Keratinocyte (primary cell): ENCODE measurements at regions not wholly inside any gene's neighbourhood (a gene's known extent, or its start where the extent isn't known, plus 50 kb on each side); places are given as distances from the start of the nearest gene placed in this dataset.

Experiments
- EZH2 ChIP-seq: IDR thresholded peaks from one replicate; pipeline ENCODE4 v1.6.1; 2012; ENCODE audit warnings: inconsistent platforms, mild to moderate bottlenecking, low read length, moderate library complexity
- TF ChIP-seq, protein P1 (sequence below), 3 experiments: IDR thresholded peaks in 1 of 3; conservative IDR thresholded peaks in 1 of 3; optimal IDR thresholded peaks in 1 of 3; 2 replicates in 2 of 3; 3 replicates in 1 of 3; pipeline versions ENCODE3 to v1.5.1; 2011; ENCODE audit warnings: low read length in 3 of 3, mild to moderate bottlenecking in 3 of 3, moderate library complexity in 2 of 3, control low read depth in 1 of 3, inconsistent platforms in 1 of 3; ENCODE audit not compliant: insufficient read depth in 2 of 3; ENCODE audit errors: extremely low read depth in 1 of 3

DNA sequence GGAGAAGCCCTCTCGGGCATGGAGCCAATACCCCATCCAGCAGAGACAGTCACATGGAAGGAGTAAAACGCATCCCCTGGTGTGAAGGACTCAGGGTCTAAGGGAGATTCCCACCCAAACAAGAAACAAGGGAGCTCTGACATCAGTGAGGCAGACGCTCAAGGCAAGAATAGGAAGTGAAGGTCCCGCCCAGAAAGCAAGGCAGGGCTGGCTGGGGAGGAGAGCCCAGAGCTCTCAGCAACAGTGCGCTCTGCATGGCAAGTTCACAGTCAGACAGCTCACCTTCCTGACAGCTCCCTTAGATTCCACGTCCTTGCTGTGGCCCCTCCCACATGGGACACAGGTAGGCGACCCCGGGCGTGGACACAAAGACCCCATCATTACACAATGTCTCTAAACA is 85.6 kb downstream of the TTLL2 start:
- TF ChIP-seq, protein P1, sequence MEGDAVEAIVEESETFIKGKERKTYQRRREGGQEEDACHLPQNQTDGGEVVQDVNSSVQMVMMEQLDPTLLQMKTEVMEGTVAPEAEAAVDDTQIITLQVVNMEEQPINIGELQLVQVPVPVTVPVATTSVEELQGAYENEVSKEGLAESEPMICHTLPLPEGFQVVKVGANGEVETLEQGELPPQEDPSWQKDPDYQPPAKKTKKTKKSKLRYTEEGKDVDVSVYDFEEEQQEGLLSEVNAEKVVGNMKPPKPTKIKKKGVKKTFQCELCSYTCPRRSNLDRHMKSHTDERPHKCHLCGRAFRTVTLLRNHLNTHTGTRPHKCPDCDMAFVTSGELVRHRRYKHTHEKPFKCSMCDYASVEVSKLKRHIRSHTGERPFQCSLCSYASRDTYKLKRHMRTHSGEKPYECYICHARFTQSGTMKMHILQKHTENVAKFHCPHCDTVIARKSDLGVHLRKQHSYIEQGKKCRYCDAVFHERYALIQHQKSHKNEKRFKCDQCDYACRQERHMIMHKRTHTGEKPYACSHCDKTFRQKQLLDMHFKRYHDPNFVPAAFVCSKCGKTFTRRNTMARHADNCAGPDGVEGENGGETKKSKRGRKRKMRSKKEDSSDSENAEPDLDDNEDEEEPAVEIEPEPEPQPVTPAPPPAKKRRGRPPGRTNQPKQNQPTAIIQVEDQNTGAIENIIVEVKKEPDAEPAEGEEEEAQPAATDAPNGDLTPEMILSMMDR (optimal IDR thresholded peaks at IDR 0.05 in 1 of 3, IDR thresholded peaks at IDR 0.05 in 1 of 3, conservative IDR thresholded peaks at IDR 0.05 in 1 of 3; ENCODE audit: extremely low read depth in 1 of 3, insufficient read depth in 2 of 3, low read length in 3 of 3), result no peak
- no peak for TF ChIP-seq EZH2
